CD4-positive, alpha-beta memory T cell (primary cell): ENCODE measurements at regions not wholly inside any gene's neighbourhood (a gene's known extent, or its start where the extent isn't known, plus 50 kb on each side); places are given as distances from the start of the nearest gene placed in this dataset.
A peak's percentile ranks its signal among the peaks of the same experiment; 100 is the strongest.
"Not testable (repeated sequence)": the region's sequence is repeated elsewhere in the genome, so short reads cannot be mapped to it uniquely, and the experiment has no call there.

Source experiments
- CTCF ChIA-PET: fragments of 350-600 bp; sonication (Branson Sonifier 250); formaldehyde crosslinking; loops from one replicate; lab custom pipeline; 2021; ENCODE audit warnings: inconsistent platforms; ENCODE audit not compliant: partially characterized antibody; lab: Charles Lee
- POLR2A ChIA-PET: fragments of 350-600 bp; sonication (Branson Sonifier 250); formaldehyde crosslinking; loops from one replicate; lab custom pipeline; 2021; ENCODE audit not compliant: partially characterized antibody; lab: Charles Lee
- DNase-seq, 5 donors: peaks; one replicate each; pipeline versions ENCODE4 v3.0.0 to v3.0.0-alpha.2; 2020 to 2022; ENCODE audit warnings: mixed read lengths in 1 of 5
- H3K27ac ChIP-seq: one replicate; pipeline ENCODE4 v1.7.0; 2013; ENCODE audit warnings: low read depth, low read length
- H3K27me3 ChIP-seq: 2 replicates; pipeline ENCODE4 v1.7.0; 2013; ENCODE audit warnings: mild to moderate bottlenecking, low read length, moderate library complexity; ENCODE audit not compliant: insufficient read depth
- H3K36me3 ChIP-seq: 2 replicates; pipeline ENCODE4 v1.7.0; 2013; ENCODE audit warnings: mild to moderate bottlenecking, low read length, moderate library complexity; ENCODE audit not compliant: insufficient read depth
- H3K4me1 ChIP-seq: 2 replicates; pipeline ENCODE4 v1.7.0; 2013; ENCODE audit warnings: mild to moderate bottlenecking, low read length, moderate library complexity; ENCODE audit not compliant: insufficient read depth
- H3K4me3 ChIP-seq, 2 donors: one replicate each; pipeline ENCODE4 v1.7.0; 2013; ENCODE audit warnings: low read length in 2 of 2, mild to moderate bottlenecking in 1 of 2
- H3K9me3 ChIP-seq, 2 donors: one replicate each; pipeline ENCODE4 v1.7.0; 2013; ENCODE audit warnings: low read length in 2 of 2, control low read depth in 1 of 2; ENCODE audit not compliant: control insufficient read depth in 1 of 2
- H3K27ac Mint-ChIP-seq, 7 donors: one replicate each; pipeline ENCODE4 v1.8.0; 2020 to 2021; ENCODE audit warnings: mixed read lengths in 7 of 7, mild to moderate bottlenecking in 6 of 7, inconsistent platforms in 3 of 7, moderate library complexity in 3 of 7
- H3K27me3 Mint-ChIP-seq, 2 donors: one replicate each; pipeline ENCODE4 v1.8.0; 2020 to 2021; ENCODE audit warnings: mixed read lengths in 2 of 2
- H3K36me3 Mint-ChIP-seq, 2 donors: one replicate each; pipeline ENCODE4 v1.8.0; 2020 to 2021; ENCODE audit warnings: mixed read lengths in 2 of 2, inconsistent platforms in 1 of 2, mild to moderate bottlenecking in 1 of 2
- H3K4me1 Mint-ChIP-seq, 4 donors: one replicate each; pipeline ENCODE4 v1.8.0; 2020 to 2021; ENCODE audit warnings: mixed read lengths in 4 of 4, mild to moderate bottlenecking in 1 of 4
- H3K4me3 Mint-ChIP-seq, 8 donors: one replicate each; pipeline ENCODE4 v1.8.0; 2020 to 2021; ENCODE audit warnings: mixed read lengths in 8 of 8, mild to moderate bottlenecking in 7 of 8, moderate library complexity in 6 of 8, inconsistent platforms in 3 of 8
- H3K9me3 Mint-ChIP-seq, 8 donors: one replicate each; pipeline ENCODE4 v1.8.0; 2020 to 2021; ENCODE audit warnings: mixed read lengths in 8 of 8, mild to moderate bottlenecking in 5 of 8, inconsistent platforms in 3 of 8, moderate library complexity in 1 of 8
- intact Hi-C: fragments of 100-400 bp; cut with micrococcal nuclease; formaldehyde crosslinking; loops from one replicate; pipeline ENCODE4 v1.15.1; 2023

DNA sequence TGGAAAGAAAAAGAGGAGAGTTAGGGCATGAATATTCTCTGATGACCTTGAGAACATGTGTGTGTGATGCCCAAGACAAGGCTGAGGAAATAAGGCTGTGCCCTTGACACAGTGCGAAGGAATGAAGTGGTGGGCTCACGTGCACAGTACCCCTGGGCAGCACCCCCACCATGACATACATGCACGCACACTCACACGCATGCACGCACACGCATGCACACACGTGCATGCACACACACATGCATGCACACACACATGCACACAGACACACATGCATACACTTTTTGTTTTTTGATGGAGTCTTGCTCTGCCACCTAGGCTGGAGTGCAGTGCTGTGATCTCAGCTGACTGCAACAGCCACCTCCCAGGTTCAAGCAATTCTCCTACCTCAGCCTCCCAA lies 118.1 kb downstream of the GATA3 start:
- no peak overlapping the region for H3K4me3 Mint-ChIP-seq
- no peak overlapping the region for H3K4me3 ChIP-seq
- H3K9me3 ChIP-seq = peaks cover 0 to 6% of the 10 kb centered on the region in 2 donors
- H3K27me3 ChIP-seq = no peaks in the 10 kb centered on the region
- H3K27me3 Mint-ChIP-seq = peaks cover 0 to 1% of the 10 kb centered on the region in 2 donors
- intact Hi-C loops = no loop called here
- H3K4me1 Mint-ChIP-seq = peaks cover 0 to 1% (median 0%) of the 10 kb centered on the region in 4 donors
- no peaks in the 10 kb centered on the region for H3K4me1 ChIP-seq
- peak overlapping the region in 1 of 7 donors; percentile 6 for H3K27ac Mint-ChIP-seq
- no peaks in the 10 kb centered on the region for H3K36me3 ChIP-seq
- ChIA-PET POLR2A (no interaction called here), CTCF (no interaction called here)
- H3K36me3 Mint-ChIP-seq = peaks cover 0 to 10% of the 10 kb centered on the region in 2 donors
- H3K27ac ChIP-seq = no peak overlapping the region
- H3K9me3 Mint-ChIP-seq = peaks cover 2 to 21% (median 19%) of the 10 kb centered on the region in 8 donors
- DNase-seq = no peak

DNA sequence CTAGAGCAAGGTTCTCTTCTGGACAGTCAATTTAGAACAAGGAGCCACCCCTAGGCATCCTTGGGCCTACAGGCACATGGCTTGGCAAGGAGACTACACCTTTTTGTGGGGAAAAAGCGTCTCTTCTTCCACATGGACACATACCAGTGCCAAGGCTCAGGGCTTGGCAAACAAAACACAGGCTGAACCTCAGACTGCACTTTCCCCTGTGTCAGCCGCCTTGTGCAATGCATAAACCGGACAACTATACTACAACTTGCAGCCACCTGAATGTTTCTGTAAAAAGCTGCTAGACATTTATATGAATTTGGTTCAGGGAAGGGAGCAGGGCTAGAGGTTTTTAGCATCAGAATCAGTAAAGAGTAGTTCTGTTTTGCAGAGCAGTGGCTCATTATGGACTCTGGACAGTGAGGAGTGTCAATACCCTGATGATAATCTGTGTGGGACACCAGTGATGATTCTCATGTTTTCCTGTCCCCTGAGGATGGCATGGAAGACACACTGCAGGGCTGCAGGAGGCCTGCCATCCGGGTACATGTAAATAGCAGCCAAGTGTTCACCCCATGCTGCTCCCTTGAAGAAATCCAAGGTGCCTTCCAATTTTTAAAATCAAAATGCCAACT lies 118.9 kb downstream of the GATA3 start:
- peaks cover 0 to 4% of the 10 kb centered on the region in 2 donors for H3K9me3 ChIP-seq
- H3K4me3 ChIP-seq = no peak overlapping the region
- H3K27ac ChIP-seq = no peak overlapping the region
- peak overlapping the region in 1 of 7 donors; percentile 30 for H3K27ac Mint-ChIP-seq
- H3K27me3 Mint-ChIP-seq = peaks cover 0 to 1% of the 10 kb centered on the region in 2 donors
- CTCF ChIA-PET = interaction anchor here (1.2 kb wide), 1 partner anchor 22 kb away, joined by 4 read pairs; no protein-coding TSS in a partner anchor
- H3K27me3 ChIP-seq = no peaks in the 10 kb centered on the region
- peaks cover 0 to 10% of the 10 kb centered on the region in 2 donors for H3K36me3 Mint-ChIP-seq
- no peaks in the 10 kb centered on the region for H3K36me3 ChIP-seq
- peaks cover 0 to 1% (median 0%) of the 10 kb centered on the region in 4 donors for H3K4me1 Mint-ChIP-seq
- no peak overlapping the region for H3K4me3 Mint-ChIP-seq
- H3K4me1 ChIP-seq = no peaks in the 10 kb centered on the region
- intact Hi-C loops = no loop called here
- H3K9me3 Mint-ChIP-seq = peaks cover 2 to 14% (median 12%) of the 10 kb centered on the region in 8 donors
- DNase-seq = no peak
- POLR2A ChIA-PET = no interaction called here

DNA sequence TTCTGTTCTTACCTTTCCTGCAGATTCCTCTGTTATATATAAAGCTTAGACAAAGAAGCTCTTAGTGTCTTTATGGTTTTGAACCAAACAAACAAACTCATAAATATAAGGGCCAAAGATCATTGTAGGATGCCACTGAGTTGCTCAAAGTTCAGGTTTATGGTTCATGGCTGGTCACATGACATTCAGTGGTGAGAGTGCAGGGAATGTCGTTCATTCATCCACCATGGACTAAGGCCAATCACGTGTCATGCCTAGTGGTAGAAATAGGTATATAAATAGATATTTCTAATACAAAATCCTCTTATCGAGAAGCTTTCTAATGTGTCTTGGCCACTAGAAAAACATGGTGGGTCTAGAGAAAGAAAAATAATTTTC lies 119.4 kb downstream of the GATA3 start:
- Mint-ChIP-seq H3K27me3 (peaks cover 0 to 1% of the 10 kb centered on the region in 2 donors), H3K4me1 (peaks cover 0 to 1% (median 0%) of the 10 kb centered on the region in 4 donors), H3K4me3 (no peak overlapping the region), H3K27ac (no peak overlapping the region), H3K36me3 (peaks cover 0 to 6% of the 10 kb centered on the region in 2 donors), H3K9me3 (peaks cover 0 to 9% (median 7%) of the 10 kb centered on the region in 8 donors)
- DNase-seq = no peak
- no peaks in the 10 kb centered on the region for H3K4me1 ChIP-seq
- H3K27me3 ChIP-seq = no peaks in the 10 kb centered on the region
- H3K27ac ChIP-seq = no peak overlapping the region
- intact Hi-C loops = no loop called here
- ChIA-PET POLR2A (no interaction called here), CTCF (interaction anchor here (1.2 kb wide), 1 partner anchor 22 kb away, joined by 4 read pairs; no protein-coding TSS in a partner anchor)
- H3K36me3 ChIP-seq = no peaks in the 10 kb centered on the region
- H3K9me3 ChIP-seq = no peaks in the 10 kb centered on the region
- H3K4me3 ChIP-seq = no peak overlapping the region

DNA sequence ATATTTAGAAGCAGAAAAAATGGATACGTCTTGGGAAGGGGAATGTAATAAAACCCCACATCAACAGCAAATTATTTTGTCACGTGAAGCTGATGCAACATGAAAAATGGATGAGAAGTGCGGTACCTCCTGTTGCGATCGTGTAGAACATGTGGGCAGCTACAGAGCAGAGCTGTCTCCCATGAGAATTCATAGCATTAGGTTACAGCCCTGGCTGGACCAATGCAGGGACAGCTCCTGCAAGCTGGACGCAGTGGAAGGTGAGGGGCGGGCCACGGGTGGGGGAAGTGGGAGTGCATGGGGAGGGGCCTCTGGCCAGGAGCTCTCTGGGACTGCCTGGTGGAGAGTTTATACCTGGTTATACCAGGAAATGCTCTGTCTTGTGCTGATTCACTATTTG lies 120.3 kb downstream of the GATA3 start:
- H3K4me3 ChIP-seq = no peak overlapping the region
- H3K36me3 ChIP-seq = no peaks in the 10 kb centered on the region
- POLR2A ChIA-PET = interaction anchor here (1.0 to 1.4 kb wide), 2 partner anchors 13 to 114 kb away, joined by 4 read pairs; no protein-coding TSS in a partner anchor
- no peak overlapping the region for H3K27ac ChIP-seq
- Mint-ChIP-seq H3K9me3 (peaks cover 0 to 4% (median 0%) of the 10 kb centered on the region in 8 donors), H3K36me3 (no peaks in the 10 kb centered on the region), H3K27ac (no peak overlapping the region), H3K4me1 (peaks cover 0 to 1% (median 0%) of the 10 kb centered on the region in 4 donors), H3K4me3 (no peak overlapping the region), H3K27me3 (peaks cover 0 to 1% of the 10 kb centered on the region in 2 donors)
- CTCF ChIA-PET = no interaction called here
- no peaks in the 10 kb centered on the region for H3K9me3 ChIP-seq
- intact Hi-C loops = no loop called here
- no peaks in the 10 kb centered on the region for H3K4me1 ChIP-seq
- H3K27me3 ChIP-seq = no peaks in the 10 kb centered on the region
- no peak for DNase-seq

DNA sequence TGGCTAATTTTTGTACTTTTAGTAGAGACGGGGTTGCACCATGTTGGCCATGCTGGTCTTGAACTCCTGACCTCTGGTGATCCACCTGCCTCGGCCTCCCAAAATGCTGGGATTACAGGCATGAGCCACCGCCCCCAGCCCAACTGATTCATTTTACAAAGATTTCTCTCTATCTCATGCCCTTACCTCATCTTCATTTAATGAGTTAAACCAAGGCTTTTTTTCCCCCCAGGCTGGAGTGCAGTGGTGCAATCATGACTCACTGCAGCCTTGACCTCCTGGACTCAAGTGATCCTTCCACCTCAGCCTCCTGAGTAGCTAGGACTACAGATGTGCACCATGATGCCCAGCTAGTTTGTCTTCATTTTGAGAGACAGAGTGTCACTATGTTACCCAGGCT lies 123.0 kb downstream of the GATA3 start:
- CTCF ChIA-PET, H3K36me3 Mint-ChIP-seq: not testable (repeated sequence)

DNA sequence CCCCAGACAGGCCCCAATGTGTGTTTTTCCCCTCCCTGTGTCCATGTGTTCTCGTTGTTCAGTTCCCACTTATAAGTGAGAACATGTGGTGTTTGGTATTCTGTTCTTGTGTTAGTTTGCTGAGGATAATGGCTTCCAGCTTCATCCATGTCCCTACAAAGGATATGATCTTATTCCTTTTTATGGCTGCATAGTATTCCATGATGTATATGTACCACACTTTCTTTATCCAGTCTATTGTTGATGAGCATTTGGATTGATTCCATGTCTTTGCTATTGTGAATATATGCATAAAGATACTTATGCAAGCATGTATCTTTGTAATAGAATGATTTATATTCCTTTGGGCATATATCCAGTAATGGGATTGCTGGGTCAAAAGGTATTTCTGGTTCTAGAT lies 125.3 kb downstream of the GATA3 start:
- CTCF ChIA-PET, H3K4me3 ChIP-seq, H3K27ac Mint-ChIP-seq, H3K36me3 ChIP-seq, POLR2A ChIA-PET, H3K27ac ChIP-seq, H3K9me3 ChIP-seq, H3K9me3 Mint-ChIP-seq, H3K36me3 Mint-ChIP-seq, H3K27me3 Mint-ChIP-seq, H3K4me3 Mint-ChIP-seq, DNase-seq, H3K27me3 ChIP-seq: not testable (repeated sequence)
- H3K4me1 Mint-ChIP-seq = peaks cover 18 to 37% (median 29%) of the 10 kb centered on the region in 4 donors
- intact Hi-C loops = loop anchor here (5.0 kb wide), 2 partner anchors 42 to 223 kb away; no protein-coding TSS in a partner anchor
- peaks cover 33% of the 10 kb centered on the region for H3K4me1 ChIP-seq

More for the DNA sequence above, 123.0 kb downstream of the GATA3 start:
- H3K27ac ChIP-seq, H3K4me3 ChIP-seq, H3K9me3 Mint-ChIP-seq, DNase-seq, POLR2A ChIA-PET, H3K27me3 ChIP-seq, intact Hi-C loops, H3K27me3 Mint-ChIP-seq, H3K36me3 ChIP-seq, H3K9me3 ChIP-seq: not testable (repeated sequence)
- Mint-ChIP-seq H3K4me1 (peaks cover 0 to 15% (median 10%) of the 10 kb centered on the region in 4 donors), H3K4me3 (peak overlapping the region in 1 of 8 donors; percentile 10), H3K27ac (peak overlapping the region in 1 of 7 donors; percentile 65)
- peaks cover 10% of the 10 kb centered on the region for H3K4me1 ChIP-seq

DNA sequence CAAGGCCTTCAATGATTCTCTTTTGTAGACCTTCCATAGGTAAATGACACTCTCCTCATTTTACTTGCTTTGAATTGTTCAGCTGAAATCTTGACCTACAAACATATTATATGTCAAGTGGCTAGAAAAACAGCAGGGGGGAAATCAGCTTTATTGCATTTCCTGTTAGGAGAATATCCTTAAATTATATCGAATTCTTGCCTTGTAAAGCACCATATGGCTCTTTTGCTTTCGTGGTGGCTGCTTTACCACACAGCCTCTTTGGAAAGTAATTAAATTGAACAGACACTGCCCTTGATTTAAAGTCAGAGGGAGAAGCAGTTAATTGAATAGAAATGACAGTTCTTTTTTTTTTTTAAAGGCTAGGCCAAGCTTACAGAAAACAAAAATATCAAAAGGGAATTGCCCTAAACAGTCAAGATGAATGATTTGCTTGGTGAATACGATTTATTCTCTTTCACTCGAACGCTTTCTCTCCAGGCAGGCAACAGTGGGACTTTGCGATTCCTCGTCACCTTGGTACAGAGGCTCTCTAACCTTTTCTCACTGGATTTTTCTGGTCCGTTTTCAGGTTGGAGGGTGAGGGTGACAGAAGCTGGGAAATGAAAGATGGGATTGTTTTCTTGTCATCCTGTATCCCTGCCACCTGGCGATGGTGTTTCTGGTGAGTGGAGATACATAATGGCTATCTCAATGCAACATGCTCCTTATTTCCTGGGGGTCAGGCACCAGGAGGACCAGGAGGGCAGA lies 126.0 kb downstream of the GATA3 start:
- peaks cover 20 to 40% (median 31%) of the 10 kb centered on the region in 4 donors for H3K4me1 Mint-ChIP-seq
- no peaks in the 10 kb centered on the region for H3K36me3 ChIP-seq
- H3K9me3 Mint-ChIP-seq = no peaks in the 10 kb centered on the region
- no peak for DNase-seq
- H3K4me3 Mint-ChIP-seq = peak overlapping the region in 1 of 8 donors; percentile 50
- CTCF ChIA-PET = interaction anchor here (0.7 to 1.3 kb wide), 3 partner anchors 13 to 580 kb away, joined by 3 to 4 read pairs (median 3); no protein-coding TSS in a partner anchor
- H3K27ac Mint-ChIP-seq = peak overlapping the region in 4 of 7 donors; percentile 19 to 85 (median 75)
- no peaks in the 10 kb centered on the region for H3K9me3 ChIP-seq
- H3K4me3 ChIP-seq = no peak overlapping the region
- intact Hi-C loops = loop anchor here (5.0 kb wide), 2 partner anchors 43 to 222 kb away; no protein-coding TSS in a partner anchor
- H3K36me3 Mint-ChIP-seq = no peaks in the 10 kb centered on the region
- POLR2A ChIA-PET = interaction anchor here (0.6 to 4.4 kb wide), 4 partner anchors 14 to 151 kb away, joined by 3 to 40 read pairs (median 6); no protein-coding TSS in a partner anchor
- no peaks in the 10 kb centered on the region for H3K27me3 ChIP-seq
- no peaks in the 10 kb centered on the region for H3K27me3 Mint-ChIP-seq
- peaks cover 34% of the 10 kb centered on the region for H3K4me1 ChIP-seq
- H3K27ac ChIP-seq = no peak overlapping the region
